ENCODE measurements at regions not wholly inside any gene's neighbourhood (a gene's known extent, or its start where the extent isn't known, plus 50 kb on each side); places are given as distances from the start of the nearest gene placed in this dataset.

- Histone ChIP-seq H3K9me3 (no peaks in the 10 kb centered on the region), H3K36me3 (no peaks in the 10 kb centered on the region), H3K4me1 (no peaks in the 10 kb centered on the region), H3K27me3 (no peaks in the 10 kb centered on the region), H3K27ac (no peak overlapping the region), H3K4me3 (no peak overlapping the region)
- DNase-seq: no peak
- WGBS, 2 donors: 66 to 69% methylated on average over 4 of the region's 4 CpGs
- intact Hi-C loops (cut with DNase I): no loop called here
- TF ChIP-seq POLR2A (IDR thresholded peaks at IDR 0.05): no peak
- TF ChIP-seq CTCF (IDR thresholded peaks at IDR 0.05): no peak
Measured at GRCh38 chr16:13558752-13559151, 361.2 kb upstream of the ERCC4 start.

- H3K27me3 ChIP-seq: no peaks in the 10 kb centered on the region
- no peaks in the 10 kb centered on the region for H3K36me3 ChIP-seq
- intact Hi-C loops (cut with DNase I): no loop called here
- H3K4me1 ChIP-seq: no peaks in the 10 kb centered on the region
- TF ChIP-seq CTCF (IDR thresholded peaks at IDR 0.05): no peak
- no peak for TF ChIP-seq POLR2A (IDR thresholded peaks at IDR 0.05)
- no peaks in the 10 kb centered on the region for H3K9me3 ChIP-seq
- no peak overlapping the region for H3K4me3 ChIP-seq
- no peak overlapping the region for H3K27ac ChIP-seq
- no peak for DNase-seq
- 50 to 55% methylated on average over 1 of the region's 1 CpG for WGBS, 2 donors
Measured at GRCh38 chr16:13559624-13560023, 360.3 kb upstream of the ERCC4 start.

GRCh38 chr16:13560151-13560550 is 359.8 kb upstream of the ERCC4 start:
- Histone ChIP-seq H3K4me3 (no peak overlapping the region), H3K4me1 (no peaks in the 10 kb centered on the region), H3K9me3 (no peaks in the 10 kb centered on the region), H3K27ac (no peak overlapping the region), H3K27me3 (no peaks in the 10 kb centered on the region), H3K36me3 (no peaks in the 10 kb centered on the region)
- intact Hi-C loops (cut with DNase I): no loop called here
- DNase-seq: no peak
- TF ChIP-seq POLR2A (IDR thresholded peaks at IDR 0.05) (no peak), CTCF (IDR thresholded peaks at IDR 0.05) (no peak)
- 67 to 86% methylated on average over 5 of the region's 5 CpGs for WGBS, 2 donors

GRCh38 chr16:13561291-13562070 is 358.5 kb upstream of the ERCC4 start:
- Histone ChIP-seq H3K27ac (no peak overlapping the region), H3K4me1 (no peaks in the 10 kb centered on the region), H3K4me3 (no peak overlapping the region), H3K9me3 (no peaks in the 10 kb centered on the region), H3K36me3 (no peaks in the 10 kb centered on the region), H3K27me3 (no peaks in the 10 kb centered on the region)
- TF ChIP-seq CTCF (IDR thresholded peaks at IDR 0.05) (no peak), POLR2A (IDR thresholded peaks at IDR 0.05) (no peak)
- WGBS, 2 donors: 73 to 75% methylated on average over 8 to 10 of the region's 10 CpGs
- DNase-seq: no peak
- intact Hi-C loops (cut with DNase I): no loop called here

- no peak for DNase-seq
- Histone ChIP-seq H3K36me3 (no peaks in the 10 kb centered on the region), H3K27ac (no peak overlapping the region), H3K27me3 (no peaks in the 10 kb centered on the region), H3K4me1 (no peaks in the 10 kb centered on the region), H3K9me3 (no peaks in the 10 kb centered on the region), H3K4me3 (no peak overlapping the region)
- 82 to 85% methylated on average over 5 of the region's 5 CpGs for WGBS, 2 donors
- no peak for TF ChIP-seq POLR2A (IDR thresholded peaks at IDR 0.05)
- no peak for TF ChIP-seq CTCF (IDR thresholded peaks at IDR 0.05)
- intact Hi-C loops (cut with DNase I): no loop called here
Measured at GRCh38 chr16:13568803-13569202, 351.2 kb upstream of the ERCC4 start.
